ENCODE measurements at regions not wholly inside any gene's neighbourhood (a gene's known extent, or its start where the extent isn't known, plus 50 kb on each side); places are given as distances from the start of the nearest gene placed in this dataset.

- H3K27me3 ChIP-seq (ENCODE audit: control insufficient read depth, insufficient read depth, low read length, poor library complexity, severe bottlenecking) = no peaks in the 10 kb centered on the region
- WGBS, 2 experiments (ENCODE audit: insufficient coverage in 1 of 2, insufficient read length in 1 of 2) = 75% methylated on average over 4 of the region's 4 CpGs; no CpG with 5 or more reads in 1 of the 2 experiments
- Mint-ChIP-seq H3K27me3 (ENCODE audit: insufficient read depth) (no peaks in the 10 kb centered on the region), H3K4me1 (no peaks in the 10 kb centered on the region), H3K27ac (no peak overlapping the region), H3K4me3 (no peak overlapping the region), H3K36me3 (ENCODE audit: low read depth) (no peaks in the 10 kb centered on the region), H3K9me3 (no peaks in the 10 kb centered on the region)
- no peak overlapping the region for H3K9ac ChIP-seq (ENCODE audit: extremely low read depth, low read length, poor library complexity, severe bottlenecking)
- no peak for TF ChIP-seq CTCF (conservative IDR thresholded peaks at IDR 0.05)
- H3K36me3 ChIP-seq (ENCODE audit: control insufficient read depth, insufficient read depth, low read length) = no peaks in the 10 kb centered on the region
- no peaks in the 10 kb centered on the region for H3K9me3 ChIP-seq (ENCODE audit: control insufficient read depth, low read length)
- DNase-seq = no peak
- H3K4me3 ChIP-seq (ENCODE audit: low read length) = no peak overlapping the region
- H3K27ac ChIP-seq (ENCODE audit: low read depth, low read length) = no peak overlapping the region
- H3K4me1 ChIP-seq (ENCODE audit: control insufficient read depth, insufficient read depth, low read length) = no peaks in the 10 kb centered on the region
These were observed 137.7 kb upstream of the MDFIC start for GRCh38 chr7:114784177-114784576.

GRCh38 chr7:114784746-114785145, 137.1 kb upstream of the MDFIC start:
- H3K9me3 Mint-ChIP-seq = no peaks in the 10 kb centered on the region
- WGBS, 2 experiments (ENCODE audit: insufficient coverage in 1 of 2, insufficient read length in 1 of 2) = 86 to 94% methylated on average over 1 of the region's 1 CpG
- no peaks in the 10 kb centered on the region for H3K36me3 ChIP-seq (ENCODE audit: control insufficient read depth, insufficient read depth, low read length)
- DNase-seq = no peak
- H3K27ac ChIP-seq (ENCODE audit: low read depth, low read length) = no peak overlapping the region
- H3K4me1 ChIP-seq (ENCODE audit: control insufficient read depth, insufficient read depth, low read length) = no peaks in the 10 kb centered on the region
- no peak overlapping the region for H3K4me3 Mint-ChIP-seq
- H3K27me3 Mint-ChIP-seq (ENCODE audit: insufficient read depth) = no peaks in the 10 kb centered on the region
- no peaks in the 10 kb centered on the region for H3K9me3 ChIP-seq (ENCODE audit: control insufficient read depth, low read length)
- TF ChIP-seq CTCF (conservative IDR thresholded peaks at IDR 0.05) = no peak
- no peak overlapping the region for H3K9ac ChIP-seq (ENCODE audit: extremely low read depth, low read length, poor library complexity, severe bottlenecking)
- no peak overlapping the region for H3K27ac Mint-ChIP-seq
- no peaks in the 10 kb centered on the region for H3K4me1 Mint-ChIP-seq
- no peak overlapping the region for H3K4me3 ChIP-seq (ENCODE audit: low read length)
- no peaks in the 10 kb centered on the region for H3K27me3 ChIP-seq (ENCODE audit: control insufficient read depth, insufficient read depth, low read length, poor library complexity, severe bottlenecking)
- H3K36me3 Mint-ChIP-seq (ENCODE audit: low read depth) = no peaks in the 10 kb centered on the region

- H3K4me3 Mint-ChIP-seq = no peak overlapping the region
- H3K9me3 ChIP-seq (ENCODE audit: control insufficient read depth, low read length) = no peaks in the 10 kb centered on the region
- no peaks in the 10 kb centered on the region for H3K4me1 Mint-ChIP-seq
- H3K27ac Mint-ChIP-seq = no peak overlapping the region
- no peaks in the 10 kb centered on the region for H3K9me3 Mint-ChIP-seq
- 56 to 63% methylated on average over 3 of the region's 3 CpGs for WGBS, 2 experiments (ENCODE audit: insufficient coverage in 1 of 2, insufficient read length in 1 of 2)
- H3K9ac ChIP-seq (ENCODE audit: extremely low read depth, low read length, poor library complexity, severe bottlenecking) = no peak overlapping the region
- H3K4me1 ChIP-seq (ENCODE audit: control insufficient read depth, insufficient read depth, low read length) = no peaks in the 10 kb centered on the region
- H3K36me3 Mint-ChIP-seq (ENCODE audit: low read depth) = no peaks in the 10 kb centered on the region
- no peaks in the 10 kb centered on the region for H3K27me3 Mint-ChIP-seq (ENCODE audit: insufficient read depth)
- H3K4me3 ChIP-seq (ENCODE audit: low read length) = no peak overlapping the region
- H3K36me3 ChIP-seq (ENCODE audit: control insufficient read depth, insufficient read depth, low read length) = no peaks in the 10 kb centered on the region
- H3K27me3 ChIP-seq (ENCODE audit: control insufficient read depth, insufficient read depth, low read length, poor library complexity, severe bottlenecking) = no peaks in the 10 kb centered on the region
- TF ChIP-seq CTCF (conservative IDR thresholded peaks at IDR 0.05) = no peak
- no peak overlapping the region for H3K27ac ChIP-seq (ENCODE audit: low read depth, low read length)
- no peak for DNase-seq
These were observed 136.4 kb upstream of the MDFIC start for GRCh38 chr7:114785496-114785895.
